ENCODE measurements at regions not wholly inside any gene's neighbourhood (a gene's known extent, or its start where the extent isn't known, plus 50 kb on each side); places are given as distances from the start of the nearest gene placed in this dataset.

DNA sequence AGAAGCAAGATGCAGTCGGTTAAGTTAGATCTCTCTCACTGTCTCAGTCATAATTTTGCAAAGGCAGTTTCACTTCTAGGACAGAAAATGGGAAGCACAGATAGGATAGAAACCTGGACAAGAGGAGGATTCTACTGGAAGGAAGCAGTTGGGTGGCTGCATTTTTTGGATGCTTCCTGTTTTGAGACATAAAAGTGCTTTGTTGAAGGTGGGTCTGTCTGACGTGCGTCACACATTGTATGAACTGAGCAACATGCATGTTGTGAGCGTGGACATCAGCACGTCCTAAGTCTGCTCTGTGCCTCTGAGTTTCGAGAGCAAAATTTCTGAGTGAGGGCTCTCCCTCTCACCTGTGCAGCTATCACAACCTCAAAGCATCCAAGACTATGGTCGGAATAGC lies 68.7 kb upstream of the SNX9 start:
- H3K36me3 ChIP-seq (ENCODE audit: insufficient read depth, low read length): no peaks in the 10 kb centered on the region
- TF ChIP-seq, protein P1, sequence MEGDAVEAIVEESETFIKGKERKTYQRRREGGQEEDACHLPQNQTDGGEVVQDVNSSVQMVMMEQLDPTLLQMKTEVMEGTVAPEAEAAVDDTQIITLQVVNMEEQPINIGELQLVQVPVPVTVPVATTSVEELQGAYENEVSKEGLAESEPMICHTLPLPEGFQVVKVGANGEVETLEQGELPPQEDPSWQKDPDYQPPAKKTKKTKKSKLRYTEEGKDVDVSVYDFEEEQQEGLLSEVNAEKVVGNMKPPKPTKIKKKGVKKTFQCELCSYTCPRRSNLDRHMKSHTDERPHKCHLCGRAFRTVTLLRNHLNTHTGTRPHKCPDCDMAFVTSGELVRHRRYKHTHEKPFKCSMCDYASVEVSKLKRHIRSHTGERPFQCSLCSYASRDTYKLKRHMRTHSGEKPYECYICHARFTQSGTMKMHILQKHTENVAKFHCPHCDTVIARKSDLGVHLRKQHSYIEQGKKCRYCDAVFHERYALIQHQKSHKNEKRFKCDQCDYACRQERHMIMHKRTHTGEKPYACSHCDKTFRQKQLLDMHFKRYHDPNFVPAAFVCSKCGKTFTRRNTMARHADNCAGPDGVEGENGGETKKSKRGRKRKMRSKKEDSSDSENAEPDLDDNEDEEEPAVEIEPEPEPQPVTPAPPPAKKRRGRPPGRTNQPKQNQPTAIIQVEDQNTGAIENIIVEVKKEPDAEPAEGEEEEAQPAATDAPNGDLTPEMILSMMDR (IDR thresholded peaks at IDR 0.05; ENCODE audit: insufficient read depth, low read depth, low read length): no peak
- no peak for TF ChIP-seq EZH2 (IDR thresholded peaks at IDR 0.05; ENCODE audit: insufficient read depth, low read length)
- H3K9me3 ChIP-seq (ENCODE audit: insufficient read depth, low read depth, low read length): no peaks in the 10 kb centered on the region
- no peak overlapping the region for H2AFZ ChIP-seq (ENCODE audit: low read depth, low read length)
- peaks cover 3% of the 10 kb centered on the region for H3K4me1 ChIP-seq (ENCODE audit: insufficient read depth, low read length)
- no peak overlapping the region for H3K9ac ChIP-seq (ENCODE audit: low read length)
- Mint-ChIP-seq H3K9me3 (ENCODE audit: unreplicated experiment) (peaks cover 6% of the 10 kb centered on the region), H3K36me3 (ENCODE audit: low read depth, unreplicated experiment) (no peaks in the 10 kb centered on the region), H3K4me1 (ENCODE audit: low read depth, unreplicated experiment) (peaks cover 10% of the 10 kb centered on the region), H3K27me3 (ENCODE audit: low read depth, unreplicated experiment) (peaks cover 4% of the 10 kb centered on the region), H3K27ac (ENCODE audit: unreplicated experiment) (peak overlapping the region; percentile 14), H3K4me3 (ENCODE audit: unreplicated experiment) (no peak overlapping the region)
- no peak for FAIRE-seq
- no peaks in the 10 kb centered on the region for H3K27me3 ChIP-seq (ENCODE audit: insufficient read depth, low read length)
- no peak overlapping the region for H3K4me3 ChIP-seq (ENCODE audit: insufficient read depth, low read depth, low read length)
- no peak overlapping the region for H3K27ac ChIP-seq (ENCODE audit: low read depth, low read length)
- no peaks in the 10 kb centered on the region for H3K79me2 ChIP-seq (ENCODE audit: insufficient read depth, low read length)
- no peak for DNase-seq (ENCODE audit: low read depth)
- H3K4me2 ChIP-seq (ENCODE audit: low read length): no peak overlapping the region
- no peaks in the 10 kb centered on the region for H4K20me1 ChIP-seq (ENCODE audit: insufficient read depth, low read length)

- no peak overlapping the region for H3K4me3 ChIP-seq (ENCODE audit: insufficient read depth, low read depth, low read length)
- no peak for TF ChIP-seq EZH2 (IDR thresholded peaks at IDR 0.05; ENCODE audit: insufficient read depth, low read length)
- TF ChIP-seq, protein P1 (IDR thresholded peaks at IDR 0.05; ENCODE audit: insufficient read depth, low read depth, low read length): no peak
- Mint-ChIP-seq H3K4me1 (ENCODE audit: low read depth, unreplicated experiment) (peaks cover 11% of the 10 kb centered on the region), H3K36me3 (ENCODE audit: low read depth, unreplicated experiment) (no peaks in the 10 kb centered on the region), H3K27me3 (ENCODE audit: low read depth, unreplicated experiment) (peaks cover 4% of the 10 kb centered on the region), H3K27ac (ENCODE audit: unreplicated experiment) (no peak overlapping the region), H3K9me3 (ENCODE audit: unreplicated experiment) (peaks cover 6% of the 10 kb centered on the region), H3K4me3 (ENCODE audit: unreplicated experiment) (no peak overlapping the region)
- H3K4me1 ChIP-seq (ENCODE audit: insufficient read depth, low read length): peaks cover 4% of the 10 kb centered on the region
- H3K36me3 ChIP-seq (ENCODE audit: insufficient read depth, low read length): no peaks in the 10 kb centered on the region
- no peaks in the 10 kb centered on the region for H3K27me3 ChIP-seq (ENCODE audit: insufficient read depth, low read length)
- no peak overlapping the region for H3K27ac ChIP-seq (ENCODE audit: low read depth, low read length)
- H2AFZ ChIP-seq (ENCODE audit: low read depth, low read length): no peak overlapping the region
- H3K79me2 ChIP-seq (ENCODE audit: insufficient read depth, low read length): no peaks in the 10 kb centered on the region
- H4K20me1 ChIP-seq (ENCODE audit: insufficient read depth, low read length): no peaks in the 10 kb centered on the region
- FAIRE-seq: no peak
- no peak for DNase-seq (ENCODE audit: low read depth)
- H3K9ac ChIP-seq (ENCODE audit: low read length): no peak overlapping the region
- H3K9me3 ChIP-seq (ENCODE audit: insufficient read depth, low read depth, low read length): no peaks in the 10 kb centered on the region
- H3K4me2 ChIP-seq (ENCODE audit: low read length): no peak overlapping the region
Observed at GRCh38 chr6:157755032-157755745, 67.9 kb upstream of the SNX9 start.

GRCh38 chr6:157755746-157756411 lies 67.2 kb upstream of the SNX9 start:
- Histone ChIP-seq H2AFZ (ENCODE audit: low read depth, low read length) (no peak overlapping the region), H3K27ac (ENCODE audit: low read depth, low read length) (no peak overlapping the region), H3K4me1 (ENCODE audit: insufficient read depth, low read length) (peaks cover 11% of the 10 kb centered on the region), H3K9ac (ENCODE audit: low read length) (no peak overlapping the region), H3K4me3 (ENCODE audit: insufficient read depth, low read depth, low read length) (no peak overlapping the region), H3K36me3 (ENCODE audit: insufficient read depth, low read length) (no peaks in the 10 kb centered on the region), H3K4me2 (ENCODE audit: low read length) (no peak overlapping the region), H3K27me3 (ENCODE audit: insufficient read depth, low read length) (no peaks in the 10 kb centered on the region), H3K79me2 (ENCODE audit: insufficient read depth, low read length) (no peaks in the 10 kb centered on the region), H4K20me1 (ENCODE audit: insufficient read depth, low read length) (no peaks in the 10 kb centered on the region), H3K9me3 (ENCODE audit: insufficient read depth, low read depth, low read length) (no peaks in the 10 kb centered on the region)
- H3K27me3 Mint-ChIP-seq (ENCODE audit: low read depth, unreplicated experiment): peaks cover 4% of the 10 kb centered on the region
- no peak overlapping the region for H3K27ac Mint-ChIP-seq (ENCODE audit: unreplicated experiment)
- FAIRE-seq (no peak), DNase-seq (ENCODE audit: low read depth) (no peak)
- no peaks in the 10 kb centered on the region for H3K36me3 Mint-ChIP-seq (ENCODE audit: low read depth, unreplicated experiment)
- H3K4me3 Mint-ChIP-seq (ENCODE audit: unreplicated experiment): no peak overlapping the region
- peaks cover 18% of the 10 kb centered on the region for H3K4me1 Mint-ChIP-seq (ENCODE audit: low read depth, unreplicated experiment)
- peaks cover 6% of the 10 kb centered on the region for H3K9me3 Mint-ChIP-seq (ENCODE audit: unreplicated experiment)
- no peak for TF ChIP-seq EZH2 (IDR thresholded peaks at IDR 0.05; ENCODE audit: insufficient read depth, low read length)
- TF ChIP-seq, protein P1 (IDR thresholded peaks at IDR 0.05; ENCODE audit: insufficient read depth, low read depth, low read length): no peak

All from astrocyte (in vitro differentiated cells and primary cell).